GM12875 (cell line): ENCODE measurements at regions not wholly inside any gene's neighbourhood (a gene's known extent, or its start where the extent isn't known, plus 50 kb on each side); places are given as distances from the start of the nearest gene placed in this dataset.

Experiments used
- H3K4me3 ChIP-seq: one replicate; pipeline ENCODE4 v1.5.1; 2011; ENCODE audit warnings: low read depth, low read length, control low read depth
- CTCF ChIP-seq: IDR thresholded peaks from 2 replicates; pipeline ENCODE4 v1.5.1; 2011; ENCODE audit warnings: low read depth, mild to moderate bottlenecking, control low read depth, inconsistent platforms, low read length, moderate library complexity, borderline replicate concordance; ENCODE audit not compliant: insufficient read depth

GRCh38 chr15:93182703-93183205 lies 93.7 kb upstream of the RGMA start:
- TF ChIP-seq CTCF = no peak
- H3K4me3 ChIP-seq = no peak overlapping the region

GRCh38 chr15:93180656-93181055 lies 91.6 kb upstream of the RGMA start:
- no peak for TF ChIP-seq CTCF

GRCh38 chr15:93180128-93180527 lies 91.1 kb upstream of the RGMA start:
- TF ChIP-seq CTCF = no peak
- H3K4me3 ChIP-seq = no peak overlapping the region

More at GRCh38 chr15:93180656-93181055, 91.6 kb upstream of the RGMA start:
- H3K4me3 ChIP-seq = no peak overlapping the region

GRCh38 chr15:93179700-93180102 lies 90.7 kb upstream of the RGMA start:
- no peak for TF ChIP-seq CTCF
- no peak overlapping the region for H3K4me3 ChIP-seq

GRCh38 chr15:93179072-93179471 lies 90.1 kb upstream of the RGMA start:
- no peak for TF ChIP-seq CTCF
- H3K4me3 ChIP-seq = no peak overlapping the region

- no peak overlapping the region for H3K4me3 ChIP-seq
- TF ChIP-seq CTCF = no peak
These were observed 89.4 kb upstream of the RGMA start for GRCh38 chr15:93178371-93178770.

GRCh38 chr15:93176065-93176464 lies 87.1 kb upstream of the RGMA start:
- no peak overlapping the region for H3K4me3 ChIP-seq
- TF ChIP-seq CTCF = no peak
